Vagina (tissue), 2 donors: ENCODE measurements at regions not wholly inside any gene's neighbourhood (a gene's known extent, or its start where the extent isn't known, plus 50 kb on each side); places are given as distances from the start of the nearest gene placed in this dataset.

Experiments
- DNase-seq, 2 donors: peaks; one replicate each; pipeline ENCODE4 v3.0.0-alpha.2; 2017; ENCODE audit errors: extremely low spot score in 2 of 2
- H3K27ac ChIP-seq: fragments of 200-600 bp; sonication (generic); one replicate; pipeline ENCODE4 v1.5.1; 2019
- H3K27me3 ChIP-seq: fragments of 200-600 bp; sonication (generic); one replicate; pipeline ENCODE4 v1.5.1; 2019
- H3K36me3 ChIP-seq, 2 donors: fragments of 200-600 bp; sonication (generic); one replicate each; pipeline ENCODE4 v1.5.1; 2017 to 2019
- H3K4me1 ChIP-seq: fragments of 200-600 bp; sonication (generic); one replicate; pipeline ENCODE4 v1.5.1; 2019
- H3K4me3 ChIP-seq, 2 donors: fragments of 200-600 bp; sonication (generic); 1 replicate in 1 of 2; 2 replicates in 1 of 2; pipeline ENCODE4 v1.5.1; 2016 to 2019
- H3K9me3 ChIP-seq: fragments of 200-600 bp; sonication (generic); one replicate; pipeline ENCODE4 v1.5.1; 2019
- POLR2A ChIP-seq, 2 donors: fragments of 450-650 bp; IDR thresholded peaks; one replicate each; pipeline ENCODE4 v1.6.1; 2017; ENCODE audit warnings: antibody characterized with exemption in 2 of 2, mild to moderate bottlenecking in 2 of 2, moderate library complexity in 2 of 2
- POLR2AphosphoS5 ChIP-seq, 2 donors: sonication (generic); formaldehyde crosslinking; IDR thresholded peaks; one replicate each; pipeline ENCODE4 v1.9.0; 2017; ENCODE audit warnings: antibody characterized with exemption in 2 of 2, mild to moderate bottlenecking in 2 of 2, low read depth in 1 of 2; ENCODE audit not compliant: insufficient read depth in 1 of 2
- intact Hi-C: fragments of 100-400 bp; cut with DNase I; formaldehyde crosslinking; loops from one replicate; pipeline ENCODE4 v1.15.1; 2023
- TF ChIP-seq, protein P1 (sequence below), 3 experiments: fragments of 450-650 bp in 2 of 3; fragments of 200-600 bp in 1 of 3; sonication (generic) in 1 of 3; IDR thresholded peaks; one replicate each; pipeline ENCODE4 v1.5.1; 2017 to 2019; ENCODE audit warnings: antibody characterized with exemption in 3 of 3, mild to moderate bottlenecking in 2 of 3, moderate library complexity in 2 of 3

- DNase-seq: no peak
- peak overlapping the region; percentile 1 for H3K27ac ChIP-seq
- TF ChIP-seq, protein P1, sequence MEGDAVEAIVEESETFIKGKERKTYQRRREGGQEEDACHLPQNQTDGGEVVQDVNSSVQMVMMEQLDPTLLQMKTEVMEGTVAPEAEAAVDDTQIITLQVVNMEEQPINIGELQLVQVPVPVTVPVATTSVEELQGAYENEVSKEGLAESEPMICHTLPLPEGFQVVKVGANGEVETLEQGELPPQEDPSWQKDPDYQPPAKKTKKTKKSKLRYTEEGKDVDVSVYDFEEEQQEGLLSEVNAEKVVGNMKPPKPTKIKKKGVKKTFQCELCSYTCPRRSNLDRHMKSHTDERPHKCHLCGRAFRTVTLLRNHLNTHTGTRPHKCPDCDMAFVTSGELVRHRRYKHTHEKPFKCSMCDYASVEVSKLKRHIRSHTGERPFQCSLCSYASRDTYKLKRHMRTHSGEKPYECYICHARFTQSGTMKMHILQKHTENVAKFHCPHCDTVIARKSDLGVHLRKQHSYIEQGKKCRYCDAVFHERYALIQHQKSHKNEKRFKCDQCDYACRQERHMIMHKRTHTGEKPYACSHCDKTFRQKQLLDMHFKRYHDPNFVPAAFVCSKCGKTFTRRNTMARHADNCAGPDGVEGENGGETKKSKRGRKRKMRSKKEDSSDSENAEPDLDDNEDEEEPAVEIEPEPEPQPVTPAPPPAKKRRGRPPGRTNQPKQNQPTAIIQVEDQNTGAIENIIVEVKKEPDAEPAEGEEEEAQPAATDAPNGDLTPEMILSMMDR (IDR thresholded peaks at IDR 0.05): no peak
- H3K27me3 ChIP-seq: no peaks in the 10 kb centered on the region
- H3K4me1 ChIP-seq: peaks cover 14% of the 10 kb centered on the region
- no peak overlapping the region for H3K4me3 ChIP-seq
- intact Hi-C loops: no loop called here
- H3K36me3 ChIP-seq: no peaks in the 10 kb centered on the region
- H3K9me3 ChIP-seq: no peaks in the 10 kb centered on the region
Observed at GRCh38 chr5:68529581-68529980, 314.0 kb downstream of the PIK3R1 start.

GRCh38 chr5:68531970-68532369 lies 316.4 kb downstream of the PIK3R1 start:
- no peaks in the 10 kb centered on the region for H3K36me3 ChIP-seq
- no peak for DNase-seq
- intact Hi-C loops: no loop called here
- no peaks in the 10 kb centered on the region for H3K9me3 ChIP-seq
- TF ChIP-seq POLR2AphosphoS5 (IDR thresholded peaks at IDR 0.05; ENCODE audit: insufficient read depth in 1 of 2, low read depth in 1 of 2) (no peak), POLR2A (IDR thresholded peaks at IDR 0.05) (no peak)
- TF ChIP-seq, protein P1 (IDR thresholded peaks at IDR 0.05): no peak
- H3K4me1 ChIP-seq: peaks cover 24% of the 10 kb centered on the region
- no peaks in the 10 kb centered on the region for H3K27me3 ChIP-seq
- no peak overlapping the region for H3K4me3 ChIP-seq
- H3K27ac ChIP-seq: no peak overlapping the region

DNA sequence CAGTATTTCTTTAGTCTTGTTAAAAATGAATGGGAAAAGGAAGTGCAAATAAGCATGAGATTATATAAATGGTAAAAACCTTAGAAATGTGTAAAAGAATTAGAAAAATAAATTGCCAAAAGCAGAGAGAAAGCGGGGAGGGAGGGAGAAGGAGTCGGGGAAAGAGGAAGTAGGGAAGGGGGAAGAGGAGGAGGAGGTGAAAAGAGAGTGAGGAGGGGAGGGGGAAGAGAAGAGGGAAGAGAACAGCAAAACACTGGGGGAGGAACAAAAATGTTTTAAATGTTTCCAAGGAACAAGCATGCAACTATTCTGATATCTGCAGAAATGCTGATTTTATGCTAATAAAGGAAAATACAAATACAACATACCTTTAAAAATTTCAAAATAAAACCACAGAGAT lies 317.5 kb downstream of the PIK3R1 start:
- Histone ChIP-seq H3K4me3 (no peak overlapping the region), H3K9me3 (no peaks in the 10 kb centered on the region), H3K36me3 (no peaks in the 10 kb centered on the region), H3K27me3 (no peaks in the 10 kb centered on the region), H3K27ac (peak overlapping the region; percentile 65), H3K4me1 (peaks cover 24% of the 10 kb centered on the region)
- intact Hi-C loops: no loop called here
- TF ChIP-seq, protein P1 (IDR thresholded peaks at IDR 0.05): no peak
- TF ChIP-seq POLR2A (IDR thresholded peaks at IDR 0.05): no peak
- TF ChIP-seq POLR2AphosphoS5 (IDR thresholded peaks at IDR 0.05; ENCODE audit: insufficient read depth in 1 of 2, low read depth in 1 of 2): no peak
- no peak for DNase-seq

DNA sequence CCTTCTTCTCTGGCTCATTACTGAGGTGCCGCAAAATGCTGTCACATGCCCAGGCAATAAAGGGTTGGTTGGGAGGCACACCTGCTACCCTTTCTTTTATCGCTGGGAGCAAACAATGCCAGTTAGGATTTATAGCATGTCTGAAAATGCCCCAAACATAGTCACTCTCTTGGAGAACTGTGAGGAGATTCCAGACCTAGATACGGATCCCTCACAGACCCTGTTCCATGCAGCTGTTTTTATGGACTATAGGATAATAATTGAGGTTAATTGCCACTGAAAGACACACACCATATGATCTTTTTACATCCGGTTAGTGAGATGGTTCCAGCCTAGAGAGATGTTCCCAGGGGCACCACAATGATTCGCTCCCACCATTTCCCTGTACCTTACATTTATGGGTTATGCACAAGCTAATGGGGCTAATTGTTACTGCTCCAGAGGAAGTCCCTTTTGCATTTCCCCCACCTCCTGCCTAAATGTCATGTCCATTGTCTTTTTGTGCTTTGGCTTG lies 318.1 kb downstream of the PIK3R1 start:
- Histone ChIP-seq H3K4me3 (no peak overlapping the region), H3K9me3 (no peaks in the 10 kb centered on the region), H3K4me1 (peaks cover 24% of the 10 kb centered on the region), H3K36me3 (no peaks in the 10 kb centered on the region), H3K27me3 (no peaks in the 10 kb centered on the region), H3K27ac (peak overlapping the region; percentile 65)
- no peak for DNase-seq
- intact Hi-C loops: no loop called here
- TF ChIP-seq, protein P1 (IDR thresholded peaks at IDR 0.05): no peak
- TF ChIP-seq POLR2A (IDR thresholded peaks at IDR 0.05): no peak
- TF ChIP-seq POLR2AphosphoS5 (IDR thresholded peaks at IDR 0.05; ENCODE audit: insufficient read depth in 1 of 2, low read depth in 1 of 2): no peak

DNA sequence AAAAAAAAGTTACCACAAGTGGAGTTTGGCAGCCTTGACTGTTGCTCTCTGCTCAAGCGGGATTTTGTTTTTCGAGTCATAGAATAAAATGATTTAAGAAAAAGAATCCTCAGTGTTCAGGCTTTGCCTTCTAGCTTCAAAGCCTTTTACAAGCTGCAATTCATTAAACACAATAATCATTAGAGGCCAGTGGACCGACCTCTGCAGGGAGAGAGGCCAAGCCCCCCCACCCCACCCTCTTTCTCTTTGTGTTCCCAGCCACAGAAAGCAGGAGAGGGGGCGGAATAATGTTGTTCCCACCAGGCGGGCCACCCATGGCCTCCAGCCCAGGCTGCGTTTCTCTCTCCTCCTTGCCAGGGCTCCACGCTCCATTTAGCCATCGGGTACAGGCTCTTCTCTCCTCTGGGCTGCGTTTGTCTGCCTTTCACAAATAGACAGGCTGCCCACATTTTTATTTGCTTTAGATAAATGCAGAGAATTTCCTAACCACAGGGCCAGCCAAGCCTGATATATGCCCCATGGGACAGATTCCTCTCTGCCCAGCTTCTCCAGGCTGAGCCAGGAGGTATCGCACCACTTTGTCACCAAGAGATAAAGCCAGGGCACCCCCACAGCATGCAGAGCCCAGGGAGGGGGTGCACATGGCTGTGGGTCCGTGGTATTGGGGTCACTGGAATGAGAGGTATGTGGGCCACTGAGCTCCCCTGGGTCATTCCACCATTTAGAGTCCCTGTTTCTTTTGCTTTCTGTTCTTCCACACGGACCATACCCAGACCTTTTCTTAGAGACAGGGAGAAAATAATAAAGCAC lies 318.8 kb downstream of the PIK3R1 start:
- intact Hi-C loops: no loop called here
- peak overlapping the region; percentile 65 for H3K27ac ChIP-seq
- H3K9me3 ChIP-seq: no peaks in the 10 kb centered on the region
- TF ChIP-seq POLR2AphosphoS5 (IDR thresholded peaks at IDR 0.05; ENCODE audit: insufficient read depth in 1 of 2, low read depth in 1 of 2) (no peak), POLR2A (IDR thresholded peaks at IDR 0.05) (no peak)
- TF ChIP-seq, protein P1 (IDR thresholded peaks at IDR 0.05): no peak
- H3K4me1 ChIP-seq: peaks cover 24% of the 10 kb centered on the region
- no peak overlapping the region for H3K4me3 ChIP-seq
- no peaks in the 10 kb centered on the region for H3K36me3 ChIP-seq
- DNase-seq: no peak
- H3K27me3 ChIP-seq: no peaks in the 10 kb centered on the region
